Kidney epithelial cell (primary cell): ENCODE measurements at regions not wholly inside any gene's neighbourhood (a gene's known extent, or its start where the extent isn't known, plus 50 kb on each side); places are given as distances from the start of the nearest gene placed in this dataset.

Experiments
- DNase-seq: peaks from one replicate; pipeline ENCODE4 v3.0.0-alpha.2; 2010; ENCODE audit warnings: low read depth
- H3K27me3 ChIP-seq: 2 replicates; pipeline ENCODE4 v1.6.0; 2011; ENCODE audit warnings: low read length; ENCODE audit not compliant: control insufficient read depth, insufficient read depth
- H3K36me3 ChIP-seq: 2 replicates; pipeline ENCODE4 v1.5.1; 2011; ENCODE audit warnings: low read length; ENCODE audit not compliant: control insufficient read depth, insufficient read depth
- H3K4me3 ChIP-seq: 2 replicates; pipeline ENCODE4 v1.5.1; 2011; ENCODE audit warnings: low read depth, mild to moderate bottlenecking, control low read depth, low read length
- TF ChIP-seq, protein P1 (sequence below): IDR thresholded peaks from 2 replicates; pipeline ENCODE4 v1.5.1; 2011; ENCODE audit warnings: mild to moderate bottlenecking, moderate library complexity, low read length, control low read depth, inconsistent platforms; ENCODE audit not compliant: insufficient read depth, poor library complexity, severe bottlenecking

DNA sequence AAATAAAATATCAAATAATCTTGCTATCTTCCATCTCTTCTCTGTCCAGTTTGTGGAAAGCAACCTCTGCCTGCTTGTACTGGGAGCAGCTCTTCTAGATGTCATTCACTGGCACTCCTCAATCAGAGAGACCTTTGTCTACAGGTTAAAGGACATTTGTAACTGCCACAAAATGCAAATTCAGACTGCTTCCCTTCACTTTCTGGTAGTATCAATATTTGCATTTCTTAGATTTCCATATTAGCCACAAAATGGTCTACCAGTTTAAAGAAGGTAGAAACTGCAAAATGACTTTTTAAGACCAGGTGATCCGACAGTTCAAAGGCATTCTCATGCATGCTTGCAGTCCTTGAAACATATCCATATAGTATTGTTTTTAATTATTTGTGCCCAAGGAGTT lies 51.7 kb upstream of the RCN1 start:
- no peaks in the 10 kb centered on the region for H3K27me3 ChIP-seq
- no peak for DNase-seq
- no peak overlapping the region for H3K4me3 ChIP-seq
- H3K36me3 ChIP-seq = no peaks in the 10 kb centered on the region
- TF ChIP-seq, protein P1, sequence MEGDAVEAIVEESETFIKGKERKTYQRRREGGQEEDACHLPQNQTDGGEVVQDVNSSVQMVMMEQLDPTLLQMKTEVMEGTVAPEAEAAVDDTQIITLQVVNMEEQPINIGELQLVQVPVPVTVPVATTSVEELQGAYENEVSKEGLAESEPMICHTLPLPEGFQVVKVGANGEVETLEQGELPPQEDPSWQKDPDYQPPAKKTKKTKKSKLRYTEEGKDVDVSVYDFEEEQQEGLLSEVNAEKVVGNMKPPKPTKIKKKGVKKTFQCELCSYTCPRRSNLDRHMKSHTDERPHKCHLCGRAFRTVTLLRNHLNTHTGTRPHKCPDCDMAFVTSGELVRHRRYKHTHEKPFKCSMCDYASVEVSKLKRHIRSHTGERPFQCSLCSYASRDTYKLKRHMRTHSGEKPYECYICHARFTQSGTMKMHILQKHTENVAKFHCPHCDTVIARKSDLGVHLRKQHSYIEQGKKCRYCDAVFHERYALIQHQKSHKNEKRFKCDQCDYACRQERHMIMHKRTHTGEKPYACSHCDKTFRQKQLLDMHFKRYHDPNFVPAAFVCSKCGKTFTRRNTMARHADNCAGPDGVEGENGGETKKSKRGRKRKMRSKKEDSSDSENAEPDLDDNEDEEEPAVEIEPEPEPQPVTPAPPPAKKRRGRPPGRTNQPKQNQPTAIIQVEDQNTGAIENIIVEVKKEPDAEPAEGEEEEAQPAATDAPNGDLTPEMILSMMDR = no peak

DNA sequence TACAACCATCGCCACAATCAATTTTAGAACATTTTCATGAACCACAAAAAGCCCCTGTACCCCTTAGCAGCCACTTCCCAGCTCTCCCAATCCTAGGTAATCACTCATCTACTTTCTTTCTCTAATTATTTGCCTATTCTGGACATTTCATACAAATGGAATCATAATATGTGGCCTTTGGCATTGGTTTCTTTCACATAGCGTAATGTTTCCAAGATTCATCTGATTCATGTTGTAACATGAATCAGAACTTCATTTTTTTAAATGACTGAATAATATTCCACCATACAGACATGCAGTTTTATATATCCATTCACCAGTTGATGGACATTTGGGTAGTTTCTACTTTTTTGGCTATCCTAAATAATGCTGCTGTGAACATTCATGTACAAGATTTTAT lies 56.2 kb upstream of the RCN1 start:
- H3K27me3 ChIP-seq = no peaks in the 10 kb centered on the region
- no peak for DNase-seq
- H3K36me3 ChIP-seq = no peaks in the 10 kb centered on the region
- TF ChIP-seq, protein P1 = no peak
- H3K4me3 ChIP-seq = no peak overlapping the region

DNA sequence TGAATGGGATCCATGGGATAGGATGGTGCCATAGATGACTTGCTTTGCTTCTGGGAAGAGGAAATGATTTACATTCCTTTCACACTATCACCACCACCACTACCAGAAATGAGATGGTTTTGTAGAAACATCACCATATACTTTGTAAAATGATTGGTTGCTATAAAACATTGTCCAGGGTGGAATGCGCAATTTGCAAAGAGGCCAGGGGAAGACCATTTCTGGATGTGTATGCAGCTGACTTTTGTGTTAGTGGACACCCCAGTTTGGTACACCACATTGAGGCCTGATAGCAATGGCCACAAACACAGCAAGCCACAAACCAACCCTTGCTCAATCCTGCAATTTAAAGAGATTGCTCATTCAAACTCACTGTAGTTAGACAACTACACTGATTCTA lies 56.7 kb upstream of the RCN1 start:
- H3K27me3 ChIP-seq = no peaks in the 10 kb centered on the region
- H3K4me3 ChIP-seq = no peak overlapping the region
- H3K36me3 ChIP-seq = no peaks in the 10 kb centered on the region
- TF ChIP-seq, protein P1 = no peak
- DNase-seq = peak; percentile 9

DNA sequence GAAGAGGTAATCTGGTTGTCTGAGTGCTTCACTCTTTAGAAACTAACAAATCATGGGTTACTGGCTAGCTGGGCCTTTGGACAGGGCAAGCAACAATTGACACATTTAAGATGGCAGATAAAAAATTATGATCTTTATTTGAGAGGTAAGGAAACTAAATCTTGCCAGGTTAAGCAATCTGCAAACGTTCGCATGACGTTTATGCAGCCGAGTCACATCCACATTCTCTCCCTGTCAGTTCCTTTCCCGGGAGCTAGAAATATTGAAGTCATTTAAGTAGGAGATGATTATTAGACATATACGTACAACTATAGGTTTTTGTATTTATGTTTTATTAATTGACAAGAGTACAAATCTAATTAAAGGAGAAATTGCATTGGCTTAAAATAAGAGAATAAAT lies 57.4 kb upstream of the RCN1 start:
- Histone ChIP-seq H3K27me3 (no peaks in the 10 kb centered on the region), H3K36me3 (no peaks in the 10 kb centered on the region), H3K4me3 (no peak overlapping the region)
- no peak for DNase-seq
- TF ChIP-seq, protein P1 = no peak

DNA sequence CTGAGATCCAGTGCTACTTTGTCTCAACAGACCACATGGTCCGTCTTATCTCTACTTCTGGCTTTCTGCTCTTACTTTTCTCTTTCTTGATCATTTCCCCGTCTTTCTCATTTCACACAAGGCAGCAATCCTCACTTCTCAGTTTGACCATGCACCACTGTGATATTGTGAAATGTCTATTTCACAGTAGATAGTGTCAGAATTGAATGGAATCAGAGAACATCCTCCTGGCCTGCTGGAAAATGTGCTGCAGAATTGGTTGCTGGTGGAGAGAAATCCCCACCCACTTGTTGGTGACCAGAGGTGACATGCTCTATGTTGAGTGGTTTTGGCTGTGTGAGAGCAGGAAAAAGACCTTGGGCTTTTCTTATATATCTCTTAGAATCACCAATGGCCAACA lies 57.8 kb upstream of the RCN1 start:
- no peak for DNase-seq
- Histone ChIP-seq H3K36me3 (no peaks in the 10 kb centered on the region), H3K4me3 (no peak overlapping the region), H3K27me3 (no peaks in the 10 kb centered on the region)
- TF ChIP-seq, protein P1 = no peak

DNA sequence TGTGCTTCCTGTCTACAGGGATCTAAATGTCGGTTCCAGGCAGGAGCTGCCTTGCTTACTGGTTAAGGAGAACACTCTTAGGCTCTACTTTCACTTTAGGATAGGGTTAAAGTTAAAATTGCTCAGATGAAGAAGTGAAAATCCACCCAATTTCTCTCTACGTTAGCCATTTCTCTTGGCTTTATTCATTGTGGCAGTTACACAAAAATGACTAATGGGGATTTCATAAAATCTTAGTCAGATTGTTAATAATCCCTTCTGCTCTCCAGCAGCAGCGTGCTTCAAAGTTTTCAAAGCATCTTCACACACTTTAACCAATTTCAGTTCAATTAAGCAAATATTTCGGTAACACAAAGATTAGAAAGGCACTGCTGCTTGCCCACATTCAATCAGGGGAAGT lies 58.4 kb upstream of the RCN1 start:
- H3K27me3 ChIP-seq = no peaks in the 10 kb centered on the region
- DNase-seq = no peak
- H3K36me3 ChIP-seq = no peaks in the 10 kb centered on the region
- H3K4me3 ChIP-seq = no peak overlapping the region
- TF ChIP-seq, protein P1 = no peak
